K562 (cell line): ENCODE measurements at regions not wholly inside any gene's neighbourhood (a gene's known extent, or its start where the extent isn't known, plus 50 kb on each side); places are given as distances from the start of the nearest gene placed in this dataset.

Source experiments
- ATAC-seq: fragments of 200-7000 bp; cut with Tn5 transposase; 3 replicates; pipeline ENCODE4 v1.9.1; 2020; ENCODE audit warnings: moderate library complexity
- BruUV-seq: library from RNA; stranded (reverse); fragments of 400-500 nt; replicated peaks from 2 replicates; lab custom pipeline; 2021; lab: Mats Ljungman, UMichigan
- CTCF ChIA-PET: fragments of 300-600 bp; formaldehyde crosslinking; extraction: SDS; loops from one replicate; lab custom pipeline; 2021; ENCODE audit warnings: low intra/inter-chr PET ratio; lab: Yijun Ruan, JAX
- POLR2A ChIA-PET: fragments of 300-600, 350-650 bp; sonication (Branson Sonifier 250); formaldehyde crosslinking; extraction: SDS; loops from one replicate; lab custom pipeline; 2021; ENCODE audit warnings: antibody characterized with exemption, inconsistent platforms; lab: Yijun Ruan, JAX
- DNase-seq, 4 experiments: peaks; one replicate each; pipeline versions ENCODE4 v3.0.0 to v3.0.0-alpha.2; 2011 to 2018; ENCODE audit warnings: low spot score in 3 of 4, mixed read lengths in 3 of 4; ENCODE audit errors: extremely low read depth in 1 of 4
- FAIRE-seq: peaks from 2 replicates; lab custom pipeline; 2011; peaks lifted over from hg19 to GRCh38; lab: Jason Lieb, UNC
- H2AFZ ChIP-seq: 2 replicates; pipeline ENCODE4 v1.6.0; 2011; ENCODE audit warnings: low read depth, low read length, control low read depth, inconsistent platforms
- H3K27ac ChIP-seq: fragments of 200-600 bp; 3 replicates; pipeline ENCODE4 v1.8.0; 2011; ENCODE audit warnings: low read depth, mild to moderate bottlenecking, control low read depth, inconsistent platforms, low read length, moderate library complexity, mixed read lengths; ENCODE audit errors: extremely low read depth
- H3K27me3 ChIP-seq, 2 experiments: fragments of 300-600 bp in 1 of 2; 2 replicates in 1 of 2; 3 replicates in 1 of 2; pipeline versions ENCODE4 v1.6.0 to v1.8.0; 2011; ENCODE audit warnings: inconsistent platforms in 2 of 2, low read length in 2 of 2, mild to moderate bottlenecking in 1 of 2, mixed read lengths in 1 of 2, moderate library complexity in 1 of 2; ENCODE audit not compliant: control insufficient read depth in 2 of 2, insufficient read depth in 2 of 2
- H3K36me3 ChIP-seq: fragments of 300-600 bp; 3 replicates; pipeline ENCODE4 v1.8.0; 2011; ENCODE audit warnings: mild to moderate bottlenecking, low read length, inconsistent platforms; ENCODE audit not compliant: control insufficient read depth, insufficient read depth
- H3K4me1 ChIP-seq, 2 experiments: fragments of 200-600 bp in 1 of 2; replicated peaks in 1 of 2; 2 replicates in 1 of 2; 3 replicates in 1 of 2; pipeline versions ENCODE4 v1.5.1 to v1.8.0; 2011; ENCODE audit warnings: inconsistent platforms in 2 of 2, low read length in 2 of 2, mild to moderate bottlenecking in 1 of 2, mixed read lengths in 1 of 2, moderate library complexity in 1 of 2; ENCODE audit not compliant: control insufficient read depth in 2 of 2, insufficient read depth in 2 of 2
- H3K4me2 ChIP-seq: 2 replicates; pipeline ENCODE4 v1.6.1; 2011; ENCODE audit warnings: low read length, control low read depth, inconsistent platforms, mixed read lengths; ENCODE audit not compliant: insufficient read depth
- H3K4me3 ChIP-seq: fragments of 200-600 bp; sonication (generic), shearing (Covaris generic); 2 replicates; pipeline ENCODE4 v1.5.1; 2016; ENCODE audit warnings: control low read depth, inconsistent platforms
- H3K79me2 ChIP-seq: fragments of 200-600 bp; 3 replicates; pipeline ENCODE4 v1.8.0; 2011; ENCODE audit warnings: low read length, inconsistent platforms; ENCODE audit not compliant: control insufficient read depth, insufficient read depth
- H3K9ac ChIP-seq, 2 experiments: 2 replicates each; pipeline versions ENCODE4 v1.6.0 to v1.6.1; 2011; ENCODE audit warnings: low read depth in 2 of 2, low read length in 2 of 2, control low read depth in 1 of 2, inconsistent platforms in 1 of 2, mild to moderate bottlenecking in 1 of 2, mixed read lengths in 1 of 2; ENCODE audit not compliant: insufficient read depth in 1 of 2
- H3K9me1 ChIP-seq: one replicate; pipeline ENCODE4 v1.6.0; 2011; ENCODE audit warnings: inconsistent platforms, mild to moderate bottlenecking, low read length, moderate library complexity; ENCODE audit not compliant: control insufficient read depth, insufficient read depth
- H3K9me3 ChIP-seq: replicated peaks from 2 replicates; pipeline ENCODE4 v1.5.1; 2011; ENCODE audit warnings: low read depth, low read length, inconsistent platforms; ENCODE audit not compliant: control insufficient read depth, insufficient read depth
- H4K20me1 ChIP-seq: replicated peaks from 2 replicates; pipeline ENCODE4 v1.6.1; 2011; ENCODE audit warnings: low read length, inconsistent platforms, mixed read lengths; ENCODE audit not compliant: control insufficient read depth, insufficient read depth
- AFF4 ChIP-seq: sonication (generic); formaldehyde crosslinking; IDR thresholded peaks from 2 replicates; pipeline ENCODE4 v1.8.0; 2023; ENCODE audit warnings: mild to moderate bottlenecking, missing genetic modification reagents
- ETV1 ChIP-seq: fragments of 450-650 bp; conservative IDR thresholded peaks from 2 replicates; pipeline ENCODE4 v1.6.1; 2016; ENCODE audit warnings: missing genetic modification characterization, control low read depth, low read depth, missing compliant biosample characterization
- MYNN ChIP-seq, 2 experiments: sonication (generic); formaldehyde crosslinking in 1 of 2; IDR thresholded peaks; 2 replicates each; pipeline versions ENCODE4 v1.5.0 to v1.6.1; 2016 to 2020; ENCODE audit warnings: antibody characterized with exemption in 1 of 2, missing genetic modification reagents in 1 of 2
- NR4A1 ChIP-seq, 2 experiments: fragments of 250-450 bp in 1 of 2; fragments of 450-650 bp in 1 of 2; sonication (Bioruptor Pico) in 1 of 2; IDR thresholded peaks; 2 replicates each; pipeline versions ENCODE4 v1.4.0 to v1.6.1; 2016 to 2020; ENCODE audit warnings: mild to moderate bottlenecking in 2 of 2, missing compliant biosample characterization in 1 of 2, missing genetic modification characterization in 1 of 2, moderate library complexity in 1 of 2
- OTX1 ChIP-seq: fragments of 450-650 bp; formaldehyde crosslinking; IDR thresholded peaks from 2 replicates; pipeline ENCODE4 v1.4.0; 2022; ENCODE audit warnings: mild to moderate bottlenecking
- SRSF9 ChIP-seq: fragments of 200-400 bp; formaldehyde crosslinking; IDR thresholded peaks from 2 replicates; pipeline ENCODE4 v1.6.1; 2017; ENCODE audit warnings: low read depth, low read length, borderline replicate concordance
- ZKSCAN1 ChIP-seq: fragments of 150-350 bp; IDR thresholded peaks from 2 replicates; pipeline ENCODE4 v1.6.1; 2016; ENCODE audit warnings: low read depth, low read length
- ZNF124 ChIP-seq: sonication (generic); formaldehyde crosslinking; IDR thresholded peaks from 2 replicates; pipeline ENCODE4 v1.8.1; 2022; ENCODE audit warnings: missing genetic modification reagents
- ZNF324 ChIP-seq: fragments of 250-450 bp; sonication (Bioruptor Pico); IDR thresholded peaks from 2 replicates; pipeline ENCODE4 v1.4.0; 2020; ENCODE audit warnings: mild to moderate bottlenecking
- WGBS: fragments of 100-300 bp; shearing (Covaris generic); methylation state at CpG from one replicate; pipeline ENCODE4 v1.1.6; 2016; ENCODE audit warnings: low coverage, mixed read lengths; ENCODE audit not compliant: insufficient coverage; ENCODE audit errors: missing lambda C conversion rate; 5-methylcytosine and 5-hydroxymethylcytosine counted together
- in situ Hi-C: fragments of 300-500 bp; cut with MboI; formaldehyde crosslinking; loops from 4 replicates; pipeline ENCODE4 v1.15.0; 2018; ENCODE audit warnings: inconsistent platforms, mixed read lengths
- intact Hi-C: fragments of 100-400 bp; cut with micrococcal nuclease; formaldehyde crosslinking; loops from 2 replicates; pipeline ENCODE4 v1.14.2; 2022
- TF ChIP-seq, protein P1 (sequence below): fragments of 450-650 bp; IDR thresholded peaks from 2 replicates; pipeline ENCODE4 v1.7.0; 2016; ENCODE audit warnings: borderline replicate concordance

DNA sequence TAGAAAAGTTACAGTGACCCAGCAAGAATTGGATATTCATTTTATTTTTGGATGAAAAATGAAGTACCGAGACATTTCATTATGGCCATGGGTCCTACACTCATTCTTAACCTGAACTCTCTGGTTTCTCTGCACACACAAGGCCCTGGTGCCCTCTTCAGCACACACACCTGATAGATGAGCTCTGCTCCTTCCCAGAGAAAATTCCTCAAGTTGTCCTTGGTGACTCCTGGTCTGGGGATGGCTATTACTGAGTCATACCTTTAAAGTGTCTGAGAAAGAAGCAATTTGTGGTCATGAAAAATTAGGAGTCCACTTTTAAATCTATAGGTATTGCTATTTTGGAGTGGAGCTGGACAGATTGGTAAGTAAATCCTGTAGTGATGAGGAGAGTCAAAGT lies 311.5 kb downstream of the CDH2 start:
- H3K27me3 ChIP-seq, result no peaks in the 10 kb centered on the region
- H3K4me2 ChIP-seq, result no peak overlapping the region
- no peak overlapping the region for H3K27ac ChIP-seq
- no peak overlapping the region for H3K4me3 ChIP-seq
- H3K9me3 ChIP-seq, result no peaks in the 10 kb centered on the region
- no peaks in the 10 kb centered on the region for H3K4me1 ChIP-seq
- ChIA-PET POLR2A (no interaction called here), CTCF (no interaction called here)
- DNase-seq, result no peak
- in situ Hi-C loops (no loop called here), intact Hi-C loops (no loop called here)
- no peak for FAIRE-seq
- WGBS, result 0% methylated on average over 1 of the region's 1 CpG
- no peak for ATAC-seq
- H3K36me3 ChIP-seq, result no peaks in the 10 kb centered on the region
- BruUV-seq, result no TSS peak
- no peaks in the 10 kb centered on the region for H3K9me1 ChIP-seq
- no peak overlapping the region for H2AFZ ChIP-seq
- no peak overlapping the region for H3K9ac ChIP-seq
- no peaks in the 10 kb centered on the region for H4K20me1 ChIP-seq
- TF ChIP-seq ZNF324 (CRISPR knock-in tag) (no peak), NR4A1 (CRISPR knock-in tag; IDR thresholded peaks at IDR 0.05) (no peak), NR4A1 (tag; IDR thresholded peaks at IDR 0.05) (no peak), MYNN (IDR thresholded peaks at IDR 0.05) (no peak), MYNN (CRISPR knock-in tag; IDR thresholded peaks at IDR 0.05) (no peak), ZKSCAN1 (no peak), ZNF124 (CRISPR knock-in tag) (no peak), ETV1 (no peak), AFF4 (CRISPR knock-in tag) (no peak), OTX1 (CRISPR knock-in tag) (no peak), SRSF9 (no peak)
- TF ChIP-seq, protein P1, sequence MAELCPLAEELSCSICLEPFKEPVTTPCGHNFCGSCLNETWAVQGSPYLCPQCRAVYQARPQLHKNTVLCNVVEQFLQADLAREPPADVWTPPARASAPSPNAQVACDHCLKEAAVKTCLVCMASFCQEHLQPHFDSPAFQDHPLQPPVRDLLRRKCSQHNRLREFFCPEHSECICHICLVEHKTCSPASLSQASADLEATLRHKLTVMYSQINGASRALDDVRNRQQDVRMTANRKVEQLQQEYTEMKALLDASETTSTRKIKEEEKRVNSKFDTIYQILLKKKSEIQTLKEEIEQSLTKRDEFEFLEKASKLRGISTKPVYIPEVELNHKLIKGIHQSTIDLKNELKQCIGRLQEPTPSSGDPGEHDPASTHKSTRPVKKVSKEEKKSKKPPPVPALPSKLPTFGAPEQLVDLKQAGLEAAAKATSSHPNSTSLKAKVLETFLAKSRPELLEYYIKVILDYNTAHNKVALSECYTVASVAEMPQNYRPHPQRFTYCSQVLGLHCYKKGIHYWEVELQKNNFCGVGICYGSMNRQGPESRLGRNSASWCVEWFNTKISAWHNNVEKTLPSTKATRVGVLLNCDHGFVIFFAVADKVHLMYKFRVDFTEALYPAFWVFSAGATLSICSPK, result no peak
- no peaks in the 10 kb centered on the region for H3K79me2 ChIP-seq
